GM10266 (cell line): ENCODE measurements at regions not wholly inside any gene's neighbourhood (a gene's known extent, or its start where the extent isn't known, plus 50 kb on each side); places are given as distances from the start of the nearest gene placed in this dataset.

ENCODE experiments used
- DNase-seq: peaks from one replicate; pipeline ENCODE4 v3.0.0; 2012; ENCODE audit errors: extremely low spot score
- TF ChIP-seq, protein P1 (sequence below): IDR thresholded peaks from 2 replicates; pipeline ENCODE4 v1.5.1; 2012; ENCODE audit warnings: mild to moderate bottlenecking, low read depth; ENCODE audit not compliant: control insufficient read depth, insufficient read depth; ENCODE audit errors: missing control alignments

DNA sequence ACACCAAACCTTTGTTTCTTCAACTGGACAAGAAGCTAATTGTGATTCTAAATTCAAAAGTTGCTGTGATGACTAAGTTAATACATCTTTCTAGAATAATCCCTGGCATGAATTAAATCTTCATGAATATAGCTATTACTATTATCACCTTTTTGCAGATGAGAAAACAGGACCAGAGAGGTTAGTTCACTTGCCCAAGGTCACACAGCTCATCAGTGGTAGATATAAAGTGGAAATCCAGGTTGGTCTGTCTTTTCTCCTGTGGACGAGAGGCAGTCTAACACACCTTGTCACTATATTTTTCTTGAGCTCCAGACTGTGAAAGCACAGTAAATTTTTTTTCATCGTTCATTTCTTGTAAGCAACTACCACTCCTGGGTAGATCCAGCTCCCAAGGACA, 247.6 kb upstream of the LRTM1 start:
- DNase-seq: no peak

GRCh38 chr3:55174747-55175146, 246.9 kb upstream of the LRTM1 start:
- no peak for DNase-seq
- TF ChIP-seq, protein P1, sequence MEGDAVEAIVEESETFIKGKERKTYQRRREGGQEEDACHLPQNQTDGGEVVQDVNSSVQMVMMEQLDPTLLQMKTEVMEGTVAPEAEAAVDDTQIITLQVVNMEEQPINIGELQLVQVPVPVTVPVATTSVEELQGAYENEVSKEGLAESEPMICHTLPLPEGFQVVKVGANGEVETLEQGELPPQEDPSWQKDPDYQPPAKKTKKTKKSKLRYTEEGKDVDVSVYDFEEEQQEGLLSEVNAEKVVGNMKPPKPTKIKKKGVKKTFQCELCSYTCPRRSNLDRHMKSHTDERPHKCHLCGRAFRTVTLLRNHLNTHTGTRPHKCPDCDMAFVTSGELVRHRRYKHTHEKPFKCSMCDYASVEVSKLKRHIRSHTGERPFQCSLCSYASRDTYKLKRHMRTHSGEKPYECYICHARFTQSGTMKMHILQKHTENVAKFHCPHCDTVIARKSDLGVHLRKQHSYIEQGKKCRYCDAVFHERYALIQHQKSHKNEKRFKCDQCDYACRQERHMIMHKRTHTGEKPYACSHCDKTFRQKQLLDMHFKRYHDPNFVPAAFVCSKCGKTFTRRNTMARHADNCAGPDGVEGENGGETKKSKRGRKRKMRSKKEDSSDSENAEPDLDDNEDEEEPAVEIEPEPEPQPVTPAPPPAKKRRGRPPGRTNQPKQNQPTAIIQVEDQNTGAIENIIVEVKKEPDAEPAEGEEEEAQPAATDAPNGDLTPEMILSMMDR: no peak

More for the DNA sequence above, 247.6 kb upstream of the LRTM1 start:
- TF ChIP-seq, protein P1: no peak

DNA sequence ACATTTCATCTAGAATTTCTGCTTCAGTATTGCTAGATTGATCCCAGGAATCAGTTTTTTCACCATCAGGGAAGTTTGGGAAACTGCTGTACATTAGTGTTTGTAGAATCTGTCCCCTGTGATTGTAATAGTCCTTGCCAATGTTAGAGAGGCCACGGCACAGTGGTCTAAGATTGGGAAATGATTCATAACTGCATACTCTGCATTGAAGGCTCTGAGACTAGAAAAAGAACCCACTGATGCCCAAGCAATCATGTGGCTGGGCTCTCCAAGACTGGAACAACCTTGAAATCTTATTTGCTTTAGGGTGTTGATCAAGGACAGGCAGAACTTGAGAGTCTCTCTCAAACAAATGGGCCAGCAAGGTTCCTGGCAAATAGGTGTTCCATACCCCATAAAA, 245.6 kb upstream of the LRTM1 start:
- TF ChIP-seq, protein P1: no peak
- no peak for DNase-seq

DNA sequence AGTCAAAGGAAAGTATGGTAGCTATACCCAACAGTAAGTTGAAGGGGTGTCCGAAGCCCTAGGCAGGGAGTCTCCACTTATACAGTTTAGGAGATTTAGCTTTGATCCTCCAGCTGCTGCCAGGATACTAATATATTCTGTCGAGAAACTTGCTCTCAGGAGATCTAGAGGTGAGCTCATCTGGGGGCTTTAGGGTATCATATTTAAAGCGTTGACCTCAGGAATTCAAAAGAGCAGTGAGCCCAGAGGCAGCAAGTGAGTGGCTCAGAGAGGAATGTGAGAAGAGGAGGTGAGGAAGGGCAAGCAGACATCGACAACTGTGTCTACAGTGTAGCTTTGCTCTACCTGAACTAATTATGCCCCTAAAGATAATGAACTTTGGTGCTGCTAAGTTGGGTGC, 245.1 kb upstream of the LRTM1 start:
- no peak for DNase-seq
- TF ChIP-seq, protein P1: no peak

GRCh38 chr3:55170444-55170843, 242.6 kb upstream of the LRTM1 start:
- DNase-seq: no peak
- TF ChIP-seq, protein P1: no peak

DNA sequence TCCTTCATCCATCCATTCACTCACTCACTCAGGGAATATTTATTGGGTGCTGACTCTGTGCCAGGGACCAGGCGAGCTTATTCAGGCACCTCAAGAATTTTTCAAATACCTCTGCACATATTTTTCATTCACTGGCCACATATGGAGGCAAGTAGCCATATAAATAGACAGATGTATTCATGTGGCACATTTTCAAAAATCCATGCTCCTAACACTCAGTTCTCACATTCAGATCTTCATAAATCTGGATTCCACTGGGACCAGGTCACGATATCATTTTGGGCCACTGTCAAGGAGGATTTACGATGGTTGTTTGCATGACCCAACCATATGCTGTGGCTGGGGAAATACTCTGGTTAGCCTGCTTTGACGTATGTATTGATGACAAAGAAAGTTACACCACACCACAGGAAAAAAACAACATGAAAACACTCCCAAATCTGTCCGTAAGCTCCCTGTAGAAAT, 241.8 kb upstream of the LRTM1 start:
- DNase-seq: no peak
- TF ChIP-seq, protein P1: no peak

- TF ChIP-seq, protein P1: no peak
- DNase-seq: no peak
Measured at GRCh38 chr3:55169161-55169560, 241.3 kb upstream of the LRTM1 start.
